SKM-1 treated with dmso at 0.1 percent for 144 hours (cell line): ENCODE measurements at regions not wholly inside any gene's neighbourhood (a gene's known extent, or its start where the extent isn't known, plus 50 kb on each side); places are given as distances from the start of the nearest gene placed in this dataset.

ENCODE experiments used
- DNase-seq: peaks from one replicate; lab custom pipeline; 2025; ENCODE audit not compliant: unreplicated experiment; lab: John Stamatoyannopoulos, UW

DNA sequence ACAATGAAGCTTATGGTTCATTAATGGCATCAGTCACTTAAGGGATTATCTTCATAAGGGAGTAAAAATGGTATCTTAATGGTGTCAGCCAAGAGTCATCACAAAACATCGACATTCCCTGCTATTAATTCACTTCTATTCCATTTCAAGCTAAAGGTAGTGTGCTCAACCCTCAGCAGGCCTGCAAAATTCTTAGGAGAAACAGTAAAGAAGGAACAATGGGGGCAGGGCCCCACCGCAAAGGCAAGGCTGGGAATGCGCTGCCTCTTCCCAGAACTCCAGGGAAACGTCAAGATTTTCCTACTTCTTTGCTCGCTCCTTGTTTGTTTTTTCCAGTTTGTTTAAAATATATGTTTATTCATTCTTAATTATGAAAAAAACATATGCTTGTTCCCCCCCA, 187.3 kb upstream of the TSC22D2 start:
- no peak for DNase-seq

GRCh38 chr3:150220041-150220440, 188.1 kb upstream of the TSC22D2 start:
- DNase-seq, result no peak

GRCh38 chr3:150218841-150219240, 189.3 kb upstream of the TSC22D2 start:
- DNase-seq, result no peak

DNA sequence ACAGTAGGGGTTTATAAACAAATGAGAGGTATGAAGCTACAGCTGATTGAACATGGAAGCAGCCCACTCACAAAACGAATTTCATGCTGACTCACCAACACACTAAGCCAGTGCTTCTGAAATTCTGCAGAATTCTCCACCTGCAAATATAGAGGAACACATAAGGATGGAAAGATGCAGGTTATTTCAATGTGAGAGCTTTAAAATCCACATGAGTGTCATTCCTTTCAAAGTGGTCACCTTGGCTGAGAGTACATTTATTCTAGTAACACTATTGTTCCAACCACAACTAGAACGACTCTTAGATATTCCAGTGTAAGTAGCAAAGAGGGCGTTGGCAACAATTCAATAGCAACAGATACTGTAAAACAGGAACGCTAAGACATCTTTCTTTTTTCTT, 189.9 kb upstream of the TSC22D2 start:
- no peak for DNase-seq

DNA sequence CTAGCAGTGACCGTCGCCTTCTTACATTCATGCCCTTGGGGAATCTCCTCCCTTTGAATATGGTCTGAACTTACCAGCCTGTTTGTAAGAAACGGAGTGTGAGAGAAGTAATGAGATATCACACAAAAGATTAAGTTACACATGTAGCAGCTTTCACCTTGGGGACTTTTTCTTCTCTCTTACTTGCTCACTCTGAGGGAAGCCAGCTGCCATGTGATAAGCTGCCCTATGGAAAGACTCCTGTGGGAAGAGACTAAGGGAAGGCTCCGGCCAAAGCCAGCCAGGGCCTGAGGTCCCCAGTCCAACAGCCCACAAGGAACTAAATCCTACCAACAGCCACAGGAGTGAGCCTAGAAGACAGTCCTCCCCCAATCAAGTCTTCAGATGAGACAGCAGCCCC, 190.4 kb upstream of the TSC22D2 start:
- no peak for DNase-seq

DNA sequence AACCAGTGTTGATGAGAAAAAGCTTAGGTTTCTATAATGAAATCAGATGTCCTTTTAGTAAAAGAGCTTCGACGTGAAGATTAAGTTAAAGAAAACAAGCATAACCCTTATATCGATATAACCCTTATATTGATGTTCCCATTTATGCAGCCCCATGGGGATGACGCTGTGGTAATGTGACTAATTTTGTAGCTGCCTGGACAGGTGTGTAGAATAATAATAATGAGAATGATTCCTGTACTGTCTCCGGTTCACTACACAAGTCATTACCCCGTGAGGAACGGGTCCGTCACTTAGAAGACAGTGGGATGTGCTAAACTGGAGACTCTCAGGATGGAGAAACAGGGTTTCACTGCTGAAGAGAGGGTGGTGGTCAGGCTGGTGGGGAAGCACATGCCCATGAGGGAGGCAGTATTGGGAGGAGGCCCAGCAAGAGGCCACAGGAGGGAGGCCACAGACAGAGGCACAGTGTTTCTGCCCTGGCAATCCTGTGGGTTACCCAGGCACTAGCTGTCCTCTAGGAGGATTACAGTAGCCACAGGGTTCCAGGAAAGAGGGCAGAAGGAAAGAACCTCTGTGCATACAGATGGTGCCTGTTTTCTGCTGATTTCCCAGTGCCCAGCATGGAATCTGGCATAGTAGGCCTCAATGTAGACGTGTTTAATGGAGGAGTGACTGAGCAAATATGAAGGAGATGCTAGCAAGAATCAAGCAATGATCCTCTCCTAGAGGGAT, 191.1 kb upstream of the TSC22D2 start:
- DNase-seq, result no peak

DNA sequence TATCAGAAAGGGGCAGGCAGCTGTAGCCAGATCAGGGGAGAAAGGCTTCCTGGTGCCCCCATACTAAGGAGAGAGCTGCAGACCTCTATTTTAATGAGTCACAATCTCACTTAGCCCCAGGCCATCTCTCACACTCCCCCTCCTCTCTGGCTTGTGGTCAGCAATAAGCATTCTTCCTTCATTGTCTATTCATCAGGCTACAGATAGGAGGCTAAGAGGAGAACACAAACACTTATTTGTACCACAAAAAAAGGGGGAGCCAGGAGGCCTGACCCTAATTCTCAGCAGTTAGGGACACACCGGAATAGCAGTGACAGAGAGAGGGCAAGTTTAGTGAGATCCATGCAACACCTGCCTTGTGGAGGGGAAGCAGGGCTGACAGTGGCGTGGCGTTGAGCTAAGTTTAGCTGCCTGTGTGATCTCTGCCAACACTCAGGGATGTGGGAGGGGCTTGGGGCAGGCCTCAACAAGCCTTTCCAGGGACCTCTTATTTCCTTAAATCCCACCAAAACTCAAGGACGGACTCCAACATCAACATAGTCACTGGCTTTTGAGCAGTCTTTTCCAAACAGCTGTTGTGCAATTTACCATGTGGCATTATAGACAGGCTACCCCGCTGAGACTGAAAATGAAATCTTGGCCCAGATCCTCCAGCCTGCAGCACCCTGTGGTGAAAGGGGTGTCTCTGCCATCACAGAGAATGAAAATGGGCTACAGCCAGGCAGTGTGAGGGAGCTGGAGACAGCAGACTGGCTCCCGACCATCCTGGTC, 191.9 kb upstream of the TSC22D2 start:
- no peak for DNase-seq

DNA sequence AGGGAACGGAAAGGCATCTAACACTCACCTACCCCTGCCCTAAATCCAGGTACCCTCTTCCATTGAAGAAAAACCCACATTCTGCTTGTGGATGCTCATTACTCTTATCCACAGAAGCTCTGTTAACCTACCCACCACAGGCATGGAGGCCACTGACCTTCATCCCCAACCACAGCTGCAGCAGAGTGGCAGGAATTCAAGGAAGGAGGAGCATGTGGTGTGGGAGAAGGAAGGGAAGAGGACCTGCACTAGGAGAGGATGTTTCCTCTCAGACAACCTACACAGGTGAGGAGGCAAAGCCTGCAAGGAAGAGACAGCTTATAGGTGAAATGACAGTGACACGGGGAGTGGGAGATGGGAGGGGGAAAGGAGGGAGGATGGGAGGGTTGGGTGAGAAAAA, 192.5 kb upstream of the TSC22D2 start:
- DNase-seq, result no peak

DNA sequence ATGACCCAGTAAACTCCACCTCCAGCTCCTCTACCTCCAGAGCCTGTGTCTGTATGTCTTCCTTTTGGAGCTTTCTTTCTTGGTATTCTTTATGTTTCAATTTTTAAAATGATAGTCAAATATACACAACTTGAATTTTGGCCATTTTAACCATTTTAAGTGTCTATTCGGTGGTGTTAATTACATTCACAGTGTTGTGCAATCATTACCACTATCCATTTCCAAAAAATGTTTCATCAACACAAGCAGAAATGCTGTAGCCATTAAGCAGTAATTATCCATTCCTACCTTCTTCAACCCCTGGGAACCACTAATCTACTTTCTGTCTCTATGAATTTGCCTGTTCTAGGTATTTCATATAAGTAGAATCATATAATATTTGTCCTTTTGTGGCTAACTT, 194.5 kb upstream of the TSC22D2 start:
- DNase-seq, result no peak

DNA sequence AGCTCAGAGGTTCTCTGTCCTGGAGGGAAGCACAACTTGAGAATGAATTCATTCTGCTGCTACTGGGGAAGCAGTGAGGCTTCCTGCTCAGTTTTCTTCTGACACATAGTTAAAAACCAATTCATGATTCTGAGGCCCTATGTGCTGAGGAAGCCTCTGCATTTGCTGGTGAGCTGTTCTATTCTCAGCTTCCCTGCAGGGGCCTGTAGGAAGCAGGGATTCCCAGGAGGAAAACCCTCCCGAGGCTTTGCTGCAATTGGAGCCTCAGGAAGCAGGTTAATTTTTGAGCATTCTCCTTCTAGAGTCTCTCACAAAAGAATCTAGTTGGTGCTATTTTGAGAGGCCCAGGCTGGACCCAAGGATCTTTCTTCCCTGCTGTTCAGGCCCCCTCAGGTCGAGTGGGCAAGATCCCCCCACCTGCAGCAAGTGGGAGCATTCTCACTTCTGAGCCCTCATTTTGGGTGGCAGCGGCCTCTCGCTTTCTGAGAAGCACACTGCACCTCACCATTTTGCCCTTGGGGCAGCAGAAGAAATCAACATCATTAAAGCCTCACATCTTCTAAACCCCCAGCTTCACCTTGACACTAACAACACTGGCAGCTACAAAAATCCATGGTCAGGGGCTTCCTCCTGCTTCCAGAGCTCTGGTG, 197.5 kb upstream of the TSC22D2 start:
- DNase-seq, result no peak

DNA sequence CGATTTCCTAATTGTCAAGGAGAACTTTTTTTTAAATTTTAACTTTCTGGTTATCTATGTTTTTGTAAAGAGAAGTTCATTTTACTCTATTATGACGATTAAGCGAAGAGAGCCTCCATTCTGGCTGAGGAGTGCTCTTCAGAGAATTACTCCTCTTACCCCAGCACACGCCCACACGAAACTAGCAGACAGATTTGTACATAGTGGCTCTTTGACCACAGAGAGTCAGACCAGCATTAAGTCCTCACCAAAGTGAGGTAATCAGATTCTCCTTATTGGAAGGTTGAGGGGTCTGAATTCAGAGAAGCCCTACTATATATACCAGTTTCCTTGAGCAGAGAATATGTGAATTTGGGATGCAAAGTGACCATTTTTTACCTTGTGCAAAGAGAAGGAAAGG, 204.8 kb upstream of the TSC22D2 start:
- DNase-seq, result no peak

DNA sequence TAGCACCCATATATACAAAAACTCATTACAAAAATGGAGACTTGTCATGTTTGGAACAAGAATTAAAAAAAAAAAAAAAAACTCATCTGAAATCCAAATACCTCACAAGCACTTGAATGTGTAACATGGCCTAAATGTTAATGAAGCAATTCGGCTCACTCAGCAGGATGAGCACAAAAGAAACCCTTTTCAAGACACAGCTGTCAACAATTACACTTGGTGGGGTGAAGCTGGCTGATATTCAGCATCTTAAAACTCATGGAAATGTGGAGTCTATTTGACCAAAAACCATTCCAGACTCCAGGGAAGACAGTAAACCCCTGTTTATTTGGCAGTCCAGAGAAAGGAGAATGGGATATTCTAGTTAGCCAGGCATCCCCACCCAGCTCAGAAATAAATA, 205.4 kb upstream of the TSC22D2 start:
- DNase-seq, result no peak

GRCh38 chr3:150194957-150195356, 213.1 kb upstream of the TSC22D2 start:
- no peak for DNase-seq

GRCh38 chr3:150194513-150194912, 213.6 kb upstream of the TSC22D2 start:
- no peak for DNase-seq

GRCh38 chr3:150184426-150185071, 213.9 kb upstream of the PFN2 start:
- no peak for DNase-seq

- DNase-seq, result peak; percentile 66
Measured at GRCh38 chr3:150183678-150184425, 213.2 kb upstream of the PFN2 start.

DNA sequence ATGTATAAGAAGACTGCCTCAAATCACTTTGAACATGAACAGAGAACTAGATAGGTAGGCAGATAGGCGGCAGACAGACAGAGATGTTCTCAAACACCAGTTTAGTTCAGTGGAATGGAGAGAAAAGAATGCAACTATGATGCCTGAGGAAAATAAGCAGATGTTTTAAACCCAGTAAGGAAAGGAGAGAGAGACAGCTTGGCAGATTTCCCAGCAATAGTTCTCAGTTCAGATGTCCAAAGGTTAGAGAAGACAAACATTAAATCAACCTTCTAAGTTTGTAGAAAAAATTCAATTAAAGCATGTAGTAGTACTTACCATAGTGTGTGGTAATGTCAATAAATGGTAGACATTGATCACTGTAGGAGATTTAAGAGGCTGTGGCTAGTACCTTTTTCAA, 209.6 kb upstream of the PFN2 start:
- DNase-seq, result no peak

GRCh38 chr3:150179330-150179729, 208.6 kb upstream of the PFN2 start:
- DNase-seq, result no peak

GRCh38 chr3:150177673-150178381, 207.1 kb upstream of the PFN2 start:
- no peak for DNase-seq

DNA sequence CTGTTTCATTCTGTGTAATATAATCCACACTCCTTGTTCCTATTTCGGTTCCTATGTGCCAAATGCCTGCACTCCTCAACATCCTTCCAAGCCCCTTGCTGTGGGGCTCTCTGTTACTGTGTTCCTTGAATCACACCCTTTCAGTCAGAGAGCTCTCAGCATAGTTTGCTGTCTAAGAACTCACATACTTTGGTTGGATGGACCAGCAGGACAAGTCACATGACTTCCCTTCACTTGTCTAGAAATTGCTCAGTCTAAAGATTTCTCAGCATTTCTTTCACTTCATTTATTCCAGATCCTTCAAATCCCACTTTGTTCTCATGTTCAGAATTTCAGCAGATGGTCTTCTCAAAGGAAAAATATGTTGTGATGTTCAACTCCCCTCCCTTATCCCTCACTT, 203.5 kb upstream of the PFN2 start:
- no peak for DNase-seq
